K562 (cell line): ENCODE measurements at regions not wholly inside any gene's neighbourhood (a gene's known extent, or its start where the extent isn't known, plus 50 kb on each side); places are given as distances from the start of the nearest gene placed in this dataset.

Experiments used
- ATAC-seq: fragments of 200-7000 bp; cut with Tn5 transposase; 3 replicates; pipeline ENCODE4 v1.9.1; 2020; ENCODE audit warnings: moderate library complexity
- BruUV-seq: library from RNA; stranded (reverse); fragments of 400-500 nt; replicated peaks from 2 replicates; lab custom pipeline; 2021; lab: Mats Ljungman, UMichigan
- CTCF ChIA-PET: fragments of 300-600 bp; formaldehyde crosslinking; extraction: SDS; loops from one replicate; lab custom pipeline; 2021; ENCODE audit warnings: low intra/inter-chr PET ratio; lab: Yijun Ruan, JAX
- POLR2A ChIA-PET: fragments of 300-600, 350-650 bp; sonication (Branson Sonifier 250); formaldehyde crosslinking; extraction: SDS; loops from one replicate; lab custom pipeline; 2021; ENCODE audit warnings: antibody characterized with exemption, inconsistent platforms; lab: Yijun Ruan, JAX
- DNase-seq, 4 experiments: peaks; one replicate each; pipeline versions ENCODE4 v3.0.0 to v3.0.0-alpha.2; 2011 to 2018; ENCODE audit warnings: low spot score in 3 of 4, mixed read lengths in 3 of 4; ENCODE audit errors: extremely low read depth in 1 of 4
- FAIRE-seq: peaks from 2 replicates; lab custom pipeline; 2011; peaks lifted over from hg19 to GRCh38; lab: Jason Lieb, UNC
- H2AFZ ChIP-seq: 2 replicates; pipeline ENCODE4 v1.6.0; 2011; ENCODE audit warnings: low read depth, low read length, control low read depth, inconsistent platforms
- H3K27ac ChIP-seq: fragments of 200-600 bp; 3 replicates; pipeline ENCODE4 v1.8.0; 2011; ENCODE audit warnings: low read depth, mild to moderate bottlenecking, control low read depth, inconsistent platforms, low read length, moderate library complexity, mixed read lengths; ENCODE audit errors: extremely low read depth
- H3K27me3 ChIP-seq, 2 experiments: fragments of 300-600 bp in 1 of 2; 2 replicates in 1 of 2; 3 replicates in 1 of 2; pipeline versions ENCODE4 v1.6.0 to v1.8.0; 2011; ENCODE audit warnings: inconsistent platforms in 2 of 2, low read length in 2 of 2, mild to moderate bottlenecking in 1 of 2, mixed read lengths in 1 of 2, moderate library complexity in 1 of 2; ENCODE audit not compliant: control insufficient read depth in 2 of 2, insufficient read depth in 2 of 2
- H3K36me3 ChIP-seq: fragments of 300-600 bp; 3 replicates; pipeline ENCODE4 v1.8.0; 2011; ENCODE audit warnings: mild to moderate bottlenecking, low read length, inconsistent platforms; ENCODE audit not compliant: control insufficient read depth, insufficient read depth
- H3K4me1 ChIP-seq, 2 experiments: fragments of 200-600 bp in 1 of 2; replicated peaks in 1 of 2; 2 replicates in 1 of 2; 3 replicates in 1 of 2; pipeline versions ENCODE4 v1.5.1 to v1.8.0; 2011; ENCODE audit warnings: inconsistent platforms in 2 of 2, low read length in 2 of 2, mild to moderate bottlenecking in 1 of 2, mixed read lengths in 1 of 2, moderate library complexity in 1 of 2; ENCODE audit not compliant: control insufficient read depth in 2 of 2, insufficient read depth in 2 of 2
- H3K4me2 ChIP-seq: 2 replicates; pipeline ENCODE4 v1.6.1; 2011; ENCODE audit warnings: low read length, control low read depth, inconsistent platforms, mixed read lengths; ENCODE audit not compliant: insufficient read depth
- H3K4me3 ChIP-seq: fragments of 200-600 bp; sonication (generic), shearing (Covaris generic); 2 replicates; pipeline ENCODE4 v1.5.1; 2016; ENCODE audit warnings: control low read depth, inconsistent platforms
- H3K79me2 ChIP-seq: fragments of 200-600 bp; 3 replicates; pipeline ENCODE4 v1.8.0; 2011; ENCODE audit warnings: low read length, inconsistent platforms; ENCODE audit not compliant: control insufficient read depth, insufficient read depth
- H3K9ac ChIP-seq, 2 experiments: 2 replicates each; pipeline versions ENCODE4 v1.6.0 to v1.6.1; 2011; ENCODE audit warnings: low read depth in 2 of 2, low read length in 2 of 2, control low read depth in 1 of 2, inconsistent platforms in 1 of 2, mild to moderate bottlenecking in 1 of 2, mixed read lengths in 1 of 2; ENCODE audit not compliant: insufficient read depth in 1 of 2
- H3K9me1 ChIP-seq: one replicate; pipeline ENCODE4 v1.6.0; 2011; ENCODE audit warnings: inconsistent platforms, mild to moderate bottlenecking, low read length, moderate library complexity; ENCODE audit not compliant: control insufficient read depth, insufficient read depth
- H3K9me3 ChIP-seq: replicated peaks from 2 replicates; pipeline ENCODE4 v1.5.1; 2011; ENCODE audit warnings: low read depth, low read length, inconsistent platforms; ENCODE audit not compliant: control insufficient read depth, insufficient read depth
- H4K20me1 ChIP-seq: replicated peaks from 2 replicates; pipeline ENCODE4 v1.6.1; 2011; ENCODE audit warnings: low read length, inconsistent platforms, mixed read lengths; ENCODE audit not compliant: control insufficient read depth, insufficient read depth
- BCOR ChIP-seq: fragments of 450-650 bp; IDR thresholded peaks from 2 replicates; pipeline ENCODE4 v1.6.1; 2016
- CAMTA2 ChIP-seq: fragments of 250-450 bp; sonication (Bioruptor Pico); conservative IDR thresholded peaks from 2 replicates; pipeline ENCODE4 v1.5.1; 2022
- JUND ChIP-seq, 2 experiments: IDR thresholded peaks; 2 replicates in 1 of 2; 3 replicates in 1 of 2; pipeline ENCODE4 v1.6.1; 2011; ENCODE audit warnings: borderline replicate concordance in 2 of 2, low read depth in 2 of 2, low read length in 2 of 2, improper control_type of control experiment in 1 of 2, missing biosample characterization in 1 of 2, missing genetic modification characterization in 1 of 2, missing genetic modification reagents in 1 of 2
- KLF13 ChIP-seq: fragments of 450-650 bp; IDR thresholded peaks from 2 replicates; pipeline ENCODE4 v1.6.1; 2016; ENCODE audit warnings: missing genetic modification characterization, low read depth, mild to moderate bottlenecking, missing compliant biosample characterization, moderate library complexity, borderline replicate concordance
- MYBL2 ChIP-seq, 2 experiments: fragments of 450-650 bp in 1 of 2; sonication (generic) in 1 of 2; formaldehyde crosslinking in 1 of 2; IDR thresholded peaks; 2 replicates each; pipeline versions ENCODE4 v1.6.1 to v1.8.1; 2017 to 2022; ENCODE audit warnings: borderline replicate concordance in 1 of 2, inconsistent platforms in 1 of 2, low read depth in 1 of 2, mild to moderate bottlenecking in 1 of 2, missing genetic modification reagents in 1 of 2, moderate library complexity in 1 of 2
- PHB ChIP-seq: fragments of 250-450 bp; sonication (Bioruptor Pico); IDR thresholded peaks from 2 replicates; pipeline ENCODE4 v1.5.0; 2021
- POLR2AphosphoS2 ChIP-seq: IDR thresholded peaks from 2 replicates; pipeline ENCODE4 v1.6.1; 2012; ENCODE audit warnings: low read length, improper control_type of control experiment
- POLR2AphosphoS5 ChIP-seq: IDR thresholded peaks from 2 replicates; pipeline ENCODE4 v1.6.1; 2011; ENCODE audit warnings: mild to moderate bottlenecking, low read depth, low read length, moderate library complexity; ENCODE audit not compliant: control insufficient read depth, insufficient read depth
- RAD51 ChIP-seq: fragments of 450-650 bp; IDR thresholded peaks from 2 replicates; pipeline ENCODE4 v1.7.1; 2016; ENCODE audit warnings: low read depth, mild to moderate bottlenecking, borderline replicate concordance
- TBP ChIP-seq: optimal IDR thresholded peaks from 2 replicates; pipeline ENCODE3; 2011; ENCODE audit warnings: low read depth, low read length, improper control_type of control experiment
- ZEB2 ChIP-seq: fragments of 450-650 bp; IDR thresholded peaks from 2 replicates; pipeline ENCODE4 v1.6.1; 2016
- ZNF197 ChIP-seq: fragments of 200-800 bp; sonication (Bioruptor generic); IDR thresholded peaks from 2 replicates; pipeline ENCODE4 v1.6.1; 2016; ENCODE audit warnings: low read depth, missing genetic modification characterization, missing compliant biosample characterization
- ZNF263 ChIP-seq: sonication (generic); formaldehyde crosslinking; IDR thresholded peaks from 2 replicates; pipeline ENCODE4 v1.8.0; 2022; ENCODE audit warnings: mild to moderate bottlenecking, missing genetic modification reagents, borderline replicate concordance
- WGBS: fragments of 100-300 bp; shearing (Covaris generic); methylation state at CpG from one replicate; pipeline ENCODE4 v1.1.6; 2016; ENCODE audit warnings: low coverage, mixed read lengths; ENCODE audit not compliant: insufficient coverage; ENCODE audit errors: missing lambda C conversion rate; 5-methylcytosine and 5-hydroxymethylcytosine counted together
- in situ Hi-C: fragments of 300-500 bp; cut with MboI; formaldehyde crosslinking; loops from 4 replicates; pipeline ENCODE4 v1.15.0; 2018; ENCODE audit warnings: inconsistent platforms, mixed read lengths
- intact Hi-C: fragments of 100-400 bp; cut with micrococcal nuclease; formaldehyde crosslinking; loops from 2 replicates; pipeline ENCODE4 v1.14.2; 2022
- TF ChIP-seq, protein P1 (sequence below): fragments of 200-800 bp; sonication (Bioruptor generic); IDR thresholded peaks from 2 replicates; pipeline ENCODE4 v1.6.1; 2017; ENCODE audit warnings: missing genetic modification characterization, missing compliant biosample characterization
- TF ChIP-seq, protein P2 (sequence below): fragments of 450-650 bp; IDR thresholded peaks from 2 replicates; pipeline ENCODE4 v1.6.1; 2016

DNA sequence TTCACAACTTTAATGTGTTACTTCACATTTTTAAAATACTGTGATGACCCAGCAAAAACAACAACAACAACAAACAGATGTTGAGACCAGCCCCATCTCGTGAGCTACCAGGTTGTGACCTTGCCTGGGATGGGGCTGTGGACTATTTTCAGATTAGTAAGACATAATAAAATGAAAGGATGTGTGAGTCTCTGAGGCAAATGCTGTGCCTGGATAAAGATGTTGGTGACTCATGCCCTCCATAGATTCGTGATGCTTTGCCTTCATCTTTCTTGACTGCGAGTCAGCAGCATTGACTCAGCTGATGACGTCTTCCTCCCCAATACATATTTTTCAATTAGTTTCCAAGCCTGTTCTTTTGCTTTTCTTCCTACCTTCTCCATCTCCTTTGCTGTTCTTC lies 453.0 kb upstream of the CFAP20DC start:
- TF ChIP-seq POLR2AphosphoS2 (no peak), ZNF197 (CRISPR knock-in tag) (no peak), JUND (IDR thresholded peaks at IDR 0.05; ENCODE audit: borderline replicate concordance, low read depth, low read length) (0 out of 2 replicates have a peak, but pooled peaks have one; percentile 11), JUND (tag; IDR thresholded peaks at IDR 0.05; ENCODE audit: borderline replicate concordance, low read depth, low read length) (no peak)
- Histone ChIP-seq H2AFZ (no peak overlapping the region), H3K36me3 (no peaks in the 10 kb centered on the region), H3K27ac (no peak overlapping the region), H3K4me1 (no peaks in the 10 kb centered on the region), H4K20me1 (no peaks in the 10 kb centered on the region), H3K79me2 (no peaks in the 10 kb centered on the region), H3K4me3 (no peak overlapping the region), H3K4me2 (no peak overlapping the region), H3K9me3 (no peaks in the 10 kb centered on the region), H3K9ac (no peak overlapping the region), H3K27me3 (peaks cover 0 to 6% of the 10 kb centered on the region in 2 experiments; a peak in 1 of 5 replicates), H3K9me1 (no peaks in the 10 kb centered on the region)
- intact Hi-C loops (no loop called here), in situ Hi-C loops (no loop called here)
- CTCF ChIA-PET = no interaction called here
- no TSS peak for BruUV-seq
- DNase-seq (no peak), FAIRE-seq (no peak), ATAC-seq (no peak)
- 3% methylated on average over 4 of the region's 4 CpGs for WGBS
- POLR2A ChIA-PET = no interaction called here

DNA sequence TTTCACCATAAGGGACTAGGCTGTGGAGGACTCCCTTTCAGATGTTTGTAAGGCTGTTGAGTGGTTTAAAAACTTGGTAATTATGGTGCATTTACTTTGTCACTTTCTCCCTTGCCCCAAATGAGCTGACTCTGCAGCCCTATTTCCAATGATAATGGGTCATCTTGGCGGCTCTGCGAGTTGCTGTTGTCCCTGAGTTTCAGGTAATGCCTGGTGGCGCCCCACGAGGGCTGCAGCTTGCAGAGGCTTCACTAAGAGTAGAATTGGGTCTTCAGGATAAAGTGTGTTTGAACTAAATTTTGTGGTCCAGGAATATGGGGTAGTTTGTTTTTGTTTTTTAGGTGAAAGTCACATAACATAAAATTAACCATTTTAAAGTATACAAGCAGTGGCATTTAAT lies 450.1 kb upstream of the CFAP20DC start:
- Histone ChIP-seq H3K79me2 (no peaks in the 10 kb centered on the region), H3K4me1 (no peaks in the 10 kb centered on the region), H3K4me2 (no peak overlapping the region), H3K36me3 (no peaks in the 10 kb centered on the region), H3K9ac (no peak overlapping the region), H3K27ac (no peak overlapping the region), H3K27me3 (peaks cover 0 to 6% of the 10 kb centered on the region in 2 experiments; a peak in 1 of 5 replicates), H3K9me1 (no peaks in the 10 kb centered on the region), H3K4me3 (no peak overlapping the region), H4K20me1 (no peaks in the 10 kb centered on the region), H3K9me3 (no peaks in the 10 kb centered on the region), H2AFZ (no peak overlapping the region)
- in situ Hi-C loops = no loop called here
- POLR2A ChIA-PET = no interaction called here
- FAIRE-seq = no peak
- no TSS peak for BruUV-seq
- intact Hi-C loops = no loop called here
- CTCF ChIA-PET = no interaction called here
- no peak for ATAC-seq
- WGBS = 0% methylated on average over 4 of the region's 4 CpGs
- DNase-seq = no peak
- no peak for TF ChIP-seq ZEB2
- no peak for TF ChIP-seq MYBL2 (IDR thresholded peaks at IDR 0.05; ENCODE audit: low read depth)
- no peak for TF ChIP-seq MYBL2 (CRISPR knock-in tag; IDR thresholded peaks at IDR 0.05; ENCODE audit: borderline replicate concordance)
- TF ChIP-seq, protein P1, sequence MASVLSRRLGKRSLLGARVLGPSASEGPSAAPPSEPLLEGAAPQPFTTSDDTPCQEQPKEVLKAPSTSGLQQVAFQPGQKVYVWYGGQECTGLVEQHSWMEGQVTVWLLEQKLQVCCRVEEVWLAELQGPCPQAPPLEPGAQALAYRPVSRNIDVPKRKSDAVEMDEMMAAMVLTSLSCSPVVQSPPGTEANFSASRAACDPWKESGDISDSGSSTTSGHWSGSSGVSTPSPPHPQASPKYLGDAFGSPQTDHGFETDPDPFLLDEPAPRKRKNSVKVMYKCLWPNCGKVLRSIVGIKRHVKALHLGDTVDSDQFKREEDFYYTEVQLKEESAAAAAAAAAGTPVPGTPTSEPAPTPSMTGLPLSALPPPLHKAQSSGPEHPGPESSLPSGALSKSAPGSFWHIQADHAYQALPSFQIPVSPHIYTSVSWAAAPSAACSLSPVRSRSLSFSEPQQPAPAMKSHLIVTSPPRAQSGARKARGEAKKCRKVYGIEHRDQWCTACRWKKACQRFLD (CRISPR knock-in tag) = no peak
- no peak for TF ChIP-seq KLF13 (tag)
- TF ChIP-seq ZNF263 (CRISPR knock-in tag) = no peak
- TF ChIP-seq RAD51 = no peak
- no peak for TF ChIP-seq PHB
- TF ChIP-seq, protein P2, sequence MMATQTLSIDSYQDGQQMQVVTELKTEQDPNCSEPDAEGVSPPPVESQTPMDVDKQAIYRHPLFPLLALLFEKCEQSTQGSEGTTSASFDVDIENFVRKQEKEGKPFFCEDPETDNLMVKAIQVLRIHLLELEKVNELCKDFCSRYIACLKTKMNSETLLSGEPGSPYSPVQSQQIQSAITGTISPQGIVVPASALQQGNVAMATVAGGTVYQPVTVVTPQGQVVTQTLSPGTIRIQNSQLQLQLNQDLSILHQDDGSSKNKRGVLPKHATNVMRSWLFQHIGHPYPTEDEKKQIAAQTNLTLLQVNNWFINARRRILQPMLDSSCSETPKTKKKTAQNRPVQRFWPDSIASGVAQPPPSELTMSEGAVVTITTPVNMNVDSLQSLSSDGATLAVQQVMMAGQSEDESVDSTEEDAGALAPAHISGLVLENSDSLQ = no peak
- TF ChIP-seq TBP = no peak
- no peak for TF ChIP-seq BCOR
- TF ChIP-seq CAMTA2 = no peak
- no peak for TF ChIP-seq POLR2AphosphoS5
